Natural killer cell (primary cell): ENCODE measurements at regions not wholly inside any gene's neighbourhood (a gene's known extent, or its start where the extent isn't known, plus 50 kb on each side); places are given as distances from the start of the nearest gene placed in this dataset.

ENCODE experiments used
- ATAC-seq, 3 donors: fragments of 150-1000 bp in 2 of 3; fragments of 200-7000 bp in 1 of 3; cut with Tn5 transposase; 1 replicate in 1 of 3; 2 replicates in 2 of 3; pipeline ENCODE4 v1.10.0; 2021; ENCODE audit warnings: mild to moderate bottlenecking in 2 of 3, moderate library complexity in 2 of 3
- DNase-seq, 2 donors: peaks; one replicate each; pipeline versions ENCODE4 v3.0.0 to v3.0.0-alpha.2; 2013 to 2021; ENCODE audit warnings: mixed read lengths in 1 of 2
- H3K27ac ChIP-seq: one replicate; pipeline ENCODE4 v1.5.1; 2013; ENCODE audit warnings: mild to moderate bottlenecking, low read length
- H3K27me3 ChIP-seq: one replicate; pipeline ENCODE4 v1.6.1; 2013; ENCODE audit warnings: low read length; ENCODE audit not compliant: control insufficient read depth, insufficient read depth
- H3K36me3 ChIP-seq: one replicate; pipeline ENCODE4 v1.6.1; 2013; ENCODE audit warnings: low read length; ENCODE audit not compliant: control insufficient read depth, insufficient read depth
- H3K4me1 ChIP-seq: one replicate; pipeline ENCODE4 v1.6.1; 2013; ENCODE audit warnings: low read length; ENCODE audit not compliant: control insufficient read depth, insufficient read depth
- H3K4me3 ChIP-seq: one replicate; pipeline ENCODE4 v1.5.1; 2013; ENCODE audit warnings: low read length
- H3K9me3 ChIP-seq: one replicate; pipeline ENCODE4 v1.6.1; 2013; ENCODE audit warnings: low read length; ENCODE audit not compliant: control insufficient read depth, insufficient read depth
- H3K27ac Mint-ChIP-seq, 2 donors: one replicate each; pipeline ENCODE4 v1.8.0; 2022; ENCODE audit warnings: mild to moderate bottlenecking in 2 of 2, mixed read lengths in 2 of 2, moderate library complexity in 1 of 2
- H3K27me3 Mint-ChIP-seq, 2 donors: one replicate each; pipeline ENCODE4 v1.8.0; 2022; ENCODE audit warnings: low read depth in 2 of 2, mixed read lengths in 2 of 2
- H3K36me3 Mint-ChIP-seq: one replicate; pipeline ENCODE4 v1.8.0; 2022; ENCODE audit warnings: mixed read lengths
- H3K4me1 Mint-ChIP-seq, 2 donors: one replicate each; pipeline ENCODE4 v1.8.0; 2022; ENCODE audit warnings: mixed read lengths in 2 of 2
- H3K4me3 Mint-ChIP-seq: one replicate; pipeline ENCODE4 v1.8.0; 2022; ENCODE audit warnings: mild to moderate bottlenecking, moderate library complexity, mixed read lengths
- H3K9me3 Mint-ChIP-seq, 2 donors: one replicate each; pipeline ENCODE4 v1.8.0; 2022; ENCODE audit warnings: mixed read lengths in 2 of 2
- WGBS: methylation state at CpG from one replicate; pipeline ENCODE4 v1.1.7; 2013; ENCODE audit warnings: missing lambda C conversion rate; ENCODE audit not compliant: insufficient coverage; 5-methylcytosine and 5-hydroxymethylcytosine counted together
- intact Hi-C: fragments of 100-400 bp; cut with micrococcal nuclease; formaldehyde crosslinking; loops from one replicate; pipeline ENCODE4 v1.14.2; 2022
- TF ChIP-seq, protein P1 (sequence below): fragments of 200-600 bp; IDR thresholded peaks from one replicate; pipeline ENCODE4 v1.8.0; 2022; ENCODE audit warnings: antibody characterized with exemption

GRCh38 chr3:117645561-117646242, 936.1 kb downstream of the TUSC7 start:
- H3K4me3 Mint-ChIP-seq = no peak overlapping the region

GRCh38 chr3:117647435-117647834, 937.9 kb downstream of the TUSC7 start:
- DNase-seq = no peak
- Histone ChIP-seq H3K4me3 (no peak overlapping the region), H3K27me3 (no peaks in the 10 kb centered on the region), H3K9me3 (no peaks in the 10 kb centered on the region), H3K27ac (no peak overlapping the region), H3K4me1 (no peaks in the 10 kb centered on the region), H3K36me3 (no peaks in the 10 kb centered on the region)
- WGBS = 50% methylated on average over 2 of the region's 2 CpGs
- Mint-ChIP-seq H3K36me3 (no peaks in the 10 kb centered on the region), H3K9me3 (peaks cover 12 to 13% of the 10 kb centered on the region in 2 donors), H3K4me1 (no peaks in the 10 kb centered on the region), H3K27ac (no peak overlapping the region), H3K27me3 (no peaks in the 10 kb centered on the region), H3K4me3 (no peak overlapping the region)
- no peak for ATAC-seq
- intact Hi-C loops = no loop called here
- TF ChIP-seq, protein P1, sequence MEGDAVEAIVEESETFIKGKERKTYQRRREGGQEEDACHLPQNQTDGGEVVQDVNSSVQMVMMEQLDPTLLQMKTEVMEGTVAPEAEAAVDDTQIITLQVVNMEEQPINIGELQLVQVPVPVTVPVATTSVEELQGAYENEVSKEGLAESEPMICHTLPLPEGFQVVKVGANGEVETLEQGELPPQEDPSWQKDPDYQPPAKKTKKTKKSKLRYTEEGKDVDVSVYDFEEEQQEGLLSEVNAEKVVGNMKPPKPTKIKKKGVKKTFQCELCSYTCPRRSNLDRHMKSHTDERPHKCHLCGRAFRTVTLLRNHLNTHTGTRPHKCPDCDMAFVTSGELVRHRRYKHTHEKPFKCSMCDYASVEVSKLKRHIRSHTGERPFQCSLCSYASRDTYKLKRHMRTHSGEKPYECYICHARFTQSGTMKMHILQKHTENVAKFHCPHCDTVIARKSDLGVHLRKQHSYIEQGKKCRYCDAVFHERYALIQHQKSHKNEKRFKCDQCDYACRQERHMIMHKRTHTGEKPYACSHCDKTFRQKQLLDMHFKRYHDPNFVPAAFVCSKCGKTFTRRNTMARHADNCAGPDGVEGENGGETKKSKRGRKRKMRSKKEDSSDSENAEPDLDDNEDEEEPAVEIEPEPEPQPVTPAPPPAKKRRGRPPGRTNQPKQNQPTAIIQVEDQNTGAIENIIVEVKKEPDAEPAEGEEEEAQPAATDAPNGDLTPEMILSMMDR = no peak

More at GRCh38 chr3:117645561-117646242, 936.1 kb downstream of the TUSC7 start:
- intact Hi-C loops = no loop called here
- no peaks in the 10 kb centered on the region for H3K27me3 ChIP-seq
- Mint-ChIP-seq H3K27me3 (no peaks in the 10 kb centered on the region), H3K4me1 (no peaks in the 10 kb centered on the region), H3K27ac (no peak overlapping the region), H3K9me3 (peaks cover 10 to 17% of the 10 kb centered on the region in 2 donors), H3K36me3 (no peaks in the 10 kb centered on the region)
- H3K27ac ChIP-seq = no peak overlapping the region
- TF ChIP-seq, protein P1 = no peak
- DNase-seq (no peak), ATAC-seq (no peak)
- H3K4me3 ChIP-seq = no peak overlapping the region
- 91% methylated on average over 4 of the region's 4 CpGs for WGBS
- H3K4me1 ChIP-seq = no peaks in the 10 kb centered on the region
- no peaks in the 10 kb centered on the region for H3K36me3 ChIP-seq
- no peaks in the 10 kb centered on the region for H3K9me3 ChIP-seq

- 91% methylated on average over 2 of the region's 3 CpGs for WGBS
- Histone ChIP-seq H3K4me3 (no peak overlapping the region), H3K9me3 (no peaks in the 10 kb centered on the region), H3K27ac (no peak overlapping the region), H3K27me3 (no peaks in the 10 kb centered on the region), H3K36me3 (no peaks in the 10 kb centered on the region), H3K4me1 (no peaks in the 10 kb centered on the region)
- Mint-ChIP-seq H3K4me1 (no peaks in the 10 kb centered on the region), H3K27ac (no peak overlapping the region), H3K27me3 (no peaks in the 10 kb centered on the region), H3K4me3 (no peak overlapping the region), H3K9me3 (peaks cover 12 to 16% of the 10 kb centered on the region in 2 donors), H3K36me3 (no peaks in the 10 kb centered on the region)
- ATAC-seq = no peak
- intact Hi-C loops = no loop called here
- DNase-seq = no peak
- TF ChIP-seq, protein P1 = no peak
Observed at GRCh38 chr3:117651246-117651645, 941.7 kb downstream of the TUSC7 start.

GRCh38 chr3:117656391-117656790, 946.8 kb downstream of the TUSC7 start:
- no peak overlapping the region for H3K27ac Mint-ChIP-seq
- 33% methylated on average over 1 of the region's 1 CpG for WGBS
- no peak overlapping the region for H3K27ac ChIP-seq
- H3K4me3 ChIP-seq = no peak overlapping the region
- no peaks in the 10 kb centered on the region for H3K27me3 Mint-ChIP-seq
- H3K9me3 ChIP-seq = no peaks in the 10 kb centered on the region
- H3K4me1 Mint-ChIP-seq = no peaks in the 10 kb centered on the region
- ATAC-seq = no peak
- no peaks in the 10 kb centered on the region for H3K36me3 Mint-ChIP-seq
- intact Hi-C loops = no loop called here
- TF ChIP-seq, protein P1 = no peak
- no peaks in the 10 kb centered on the region for H3K36me3 ChIP-seq
- no peaks in the 10 kb centered on the region for H3K27me3 ChIP-seq
- DNase-seq = no peak
- no peaks in the 10 kb centered on the region for H3K4me1 ChIP-seq
- peaks cover 16 to 21% of the 10 kb centered on the region in 2 donors for H3K9me3 Mint-ChIP-seq
- no peak overlapping the region for H3K4me3 Mint-ChIP-seq
